RWPE2 (cell line): ENCODE measurements at regions not wholly inside any gene's neighbourhood (a gene's known extent, or its start where the extent isn't known, plus 50 kb on each side); places are given as distances from the start of the nearest gene placed in this dataset.

Experiments used
- ATAC-seq: fragments of 200-7000 bp; cut with Tn5 transposase; 3 replicates; pipeline ENCODE4 v1.9.1; 2021; ENCODE audit warnings: low read depth
- DNase-seq: peaks from one replicate; pipeline ENCODE4 v3.0.0-alpha.2; 2020; ENCODE audit warnings: low spot score
- H3K27ac ChIP-seq: fragments of 450-650 bp; 2 replicates; pipeline ENCODE4 v1.5.1; 2017; ENCODE audit warnings: mild to moderate bottlenecking; ENCODE audit not compliant: poor library complexity, severe bottlenecking
- H3K27me3 ChIP-seq: fragments of 250-450 bp; sonication (Bioruptor Pico); 2 replicates; pipeline ENCODE4 v1.5.1; 2021; ENCODE audit warnings: mild to moderate bottlenecking, moderate library complexity; ENCODE audit not compliant: insufficient read depth, poor library complexity, severe bottlenecking
- H3K36me3 ChIP-seq: fragments of 250-450 bp; sonication (Bioruptor Pico); 2 replicates; pipeline ENCODE4 v1.5.1; 2020; ENCODE audit warnings: low read depth, mild to moderate bottlenecking, moderate library complexity
- H3K4me1 ChIP-seq: fragments of 250-450 bp; sonication (Bioruptor Pico); 2 replicates; pipeline ENCODE4 v1.5.1; 2021; ENCODE audit warnings: mild to moderate bottlenecking, moderate library complexity; ENCODE audit not compliant: insufficient read depth, poor library complexity, severe bottlenecking
- H3K4me3 ChIP-seq: fragments of 250-450 bp; sonication (Bioruptor Pico); 2 replicates; pipeline ENCODE4 v1.5.1; 2021; ENCODE audit warnings: mild to moderate bottlenecking, moderate library complexity; ENCODE audit not compliant: severe bottlenecking
- H3K9me3 ChIP-seq: fragments of 250-450 bp; sonication (Bioruptor Pico); 2 replicates; pipeline ENCODE4 v1.5.1; 2021; ENCODE audit warnings: mild to moderate bottlenecking, moderate library complexity; ENCODE audit not compliant: severe bottlenecking
- CTCF ChIP-seq: fragments of 450-650 bp; IDR thresholded peaks from one replicate; pipeline ENCODE4 v1.5.1; 2017; ENCODE audit warnings: mild to moderate bottlenecking, moderate library complexity; ENCODE audit not compliant: poor library complexity, severe bottlenecking

GRCh38 chr3:1943395-1944118, 155.1 kb upstream of the CNTN4 start:
- no peak overlapping the region for H3K27ac ChIP-seq
- no peaks in the 10 kb centered on the region for H3K9me3 ChIP-seq
- H3K36me3 ChIP-seq, result no peaks in the 10 kb centered on the region
- H3K4me1 ChIP-seq, result no peaks in the 10 kb centered on the region
- H3K27me3 ChIP-seq, result no peaks in the 10 kb centered on the region
- no peak for TF ChIP-seq CTCF
- ATAC-seq, result no peak
- H3K4me3 ChIP-seq, result no peak overlapping the region
- no peak for DNase-seq

DNA sequence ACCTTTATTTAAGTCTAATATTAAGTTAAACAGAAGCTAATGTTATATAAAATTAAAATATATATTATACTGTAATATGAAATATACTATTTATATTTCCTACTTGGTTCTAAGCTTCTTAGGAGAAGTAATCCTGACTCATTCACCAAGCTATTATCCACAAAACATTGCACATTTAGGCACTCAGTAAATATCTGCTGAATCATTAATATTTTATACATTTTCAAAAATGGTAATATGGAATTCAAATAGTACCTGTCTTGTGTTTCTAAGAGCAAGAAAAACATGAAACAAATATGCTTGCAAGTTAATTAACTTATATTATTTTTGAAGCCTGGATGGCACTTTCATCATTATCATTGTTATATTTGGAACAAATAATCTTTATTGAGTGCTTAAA, 153.0 kb upstream of the CNTN4 start:
- H3K9me3 ChIP-seq, result no peaks in the 10 kb centered on the region

DNA sequence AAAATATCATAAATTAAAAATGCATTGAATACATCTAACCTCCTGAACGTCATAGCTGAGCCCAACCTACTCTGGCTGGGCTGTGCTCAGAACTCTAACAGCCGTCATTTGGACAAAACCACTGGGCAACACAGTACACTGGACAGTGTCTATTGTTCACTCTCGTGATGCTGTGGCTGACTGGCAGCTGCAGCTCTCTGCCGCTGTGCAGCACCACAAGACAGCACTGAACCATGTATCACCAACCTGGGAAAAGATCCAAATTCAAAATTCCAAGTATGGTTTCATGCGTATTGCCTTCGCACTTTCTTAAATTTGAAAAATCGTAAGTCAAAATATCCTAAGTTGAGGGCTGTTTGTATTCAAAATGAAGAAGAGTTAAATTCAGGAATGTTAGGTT, 145.1 kb upstream of the CNTN4 start:
- H3K27ac ChIP-seq, result no peak overlapping the region
- DNase-seq (no peak), ATAC-seq (no peak)
- H3K4me1 ChIP-seq, result no peaks in the 10 kb centered on the region
- no peaks in the 10 kb centered on the region for H3K27me3 ChIP-seq
- no peak for TF ChIP-seq CTCF
- H3K36me3 ChIP-seq, result no peaks in the 10 kb centered on the region
- H3K9me3 ChIP-seq, result no peaks in the 10 kb centered on the region
- H3K4me3 ChIP-seq, result no peak overlapping the region

More for the DNA sequence above, 153.0 kb upstream of the CNTN4 start:
- no peak overlapping the region for H3K27ac ChIP-seq
- H3K27me3 ChIP-seq, result no peaks in the 10 kb centered on the region
- DNase-seq (no peak), ATAC-seq (no peak)
- H3K36me3 ChIP-seq, result no peaks in the 10 kb centered on the region
- TF ChIP-seq CTCF, result no peak
- no peaks in the 10 kb centered on the region for H3K4me1 ChIP-seq
- no peak overlapping the region for H3K4me3 ChIP-seq

GRCh38 chr3:1954632-1955031, 144.0 kb upstream of the CNTN4 start:
- H3K4me1 ChIP-seq, result no peaks in the 10 kb centered on the region
- DNase-seq, result no peak
- H3K4me3 ChIP-seq, result no peak overlapping the region
- no peak for TF ChIP-seq CTCF
- no peak for ATAC-seq
- H3K36me3 ChIP-seq, result no peaks in the 10 kb centered on the region
- no peaks in the 10 kb centered on the region for H3K27me3 ChIP-seq
- no peak overlapping the region for H3K27ac ChIP-seq
- H3K9me3 ChIP-seq, result no peaks in the 10 kb centered on the region

GRCh38 chr3:1955170-1955569, 143.5 kb upstream of the CNTN4 start:
- no peak overlapping the region for H3K4me3 ChIP-seq
- no peaks in the 10 kb centered on the region for H3K36me3 ChIP-seq
- TF ChIP-seq CTCF, result no peak
- DNase-seq, result no peak
- H3K27me3 ChIP-seq, result no peaks in the 10 kb centered on the region
- no peaks in the 10 kb centered on the region for H3K4me1 ChIP-seq
- ATAC-seq, result no peak
- H3K27ac ChIP-seq, result no peak overlapping the region
- no peaks in the 10 kb centered on the region for H3K9me3 ChIP-seq
